ENCODE measurements at regions not wholly inside any gene's neighbourhood (a gene's known extent, or its start where the extent isn't known, plus 50 kb on each side); places are given as distances from the start of the nearest gene placed in this dataset.
A peak's percentile ranks its signal among the peaks of the same experiment; 100 is the strongest.

DNA sequence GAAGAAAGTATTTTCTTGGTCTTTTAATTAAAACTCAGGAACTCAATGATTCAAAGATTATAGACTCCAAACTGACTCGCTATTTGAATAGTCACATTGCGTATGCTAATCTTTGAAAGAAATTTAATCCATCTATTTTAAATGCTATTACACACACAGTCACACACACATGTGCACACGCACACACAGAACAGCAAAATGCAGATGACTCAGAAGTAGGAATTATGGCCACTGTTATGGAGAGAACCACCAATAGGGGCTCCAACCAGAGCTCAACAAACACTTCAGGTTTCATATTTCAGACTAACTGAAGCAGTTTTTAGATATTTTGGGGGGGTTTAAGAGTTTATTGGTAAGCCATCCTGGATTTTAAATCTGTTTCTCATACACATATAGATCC lies 1917.9 kb downstream of the EFNA5 start:
- ChIA-PET CTCF (no interaction called here), POLR2A (ENCODE audit: low non-redundant PET) (no interaction called here)
- no TSS peak for BruUV-seq (replicated peaks)
- H3K36me3 ChIP-seq (ENCODE audit: insufficient read depth, low read length, poor library complexity, severe bottlenecking): no peaks in the 10 kb centered on the region
- H3K4me1 ChIP-seq (ENCODE audit: insufficient read depth, low read length, poor library complexity, severe bottlenecking): peaks cover 3% of the 10 kb centered on the region
- DNase-seq (ENCODE audit: low spot score): peak; percentile 15
- no peak overlapping the region for H3K4me3 ChIP-seq (ENCODE audit: low read depth, low read length, poor library complexity, severe bottlenecking)
- intact Hi-C loops (cut with micrococcal nuclease; ENCODE audit: unreplicated experiment): no loop called here
- H3K9me3 ChIP-seq (ENCODE audit: low read depth, low read length, poor library complexity, severe bottlenecking): no peaks in the 10 kb centered on the region
- no peak overlapping the region for H3K27ac ChIP-seq (ENCODE audit: low read depth, low read length, poor library complexity, severe bottlenecking)
- TF ChIP-seq EZH2 (IDR thresholded peaks at IDR 0.05; ENCODE audit: borderline replicate concordance, low read depth, low read length, poor library complexity, severe bottlenecking): no peak
- TF ChIP-seq, protein P1, sequence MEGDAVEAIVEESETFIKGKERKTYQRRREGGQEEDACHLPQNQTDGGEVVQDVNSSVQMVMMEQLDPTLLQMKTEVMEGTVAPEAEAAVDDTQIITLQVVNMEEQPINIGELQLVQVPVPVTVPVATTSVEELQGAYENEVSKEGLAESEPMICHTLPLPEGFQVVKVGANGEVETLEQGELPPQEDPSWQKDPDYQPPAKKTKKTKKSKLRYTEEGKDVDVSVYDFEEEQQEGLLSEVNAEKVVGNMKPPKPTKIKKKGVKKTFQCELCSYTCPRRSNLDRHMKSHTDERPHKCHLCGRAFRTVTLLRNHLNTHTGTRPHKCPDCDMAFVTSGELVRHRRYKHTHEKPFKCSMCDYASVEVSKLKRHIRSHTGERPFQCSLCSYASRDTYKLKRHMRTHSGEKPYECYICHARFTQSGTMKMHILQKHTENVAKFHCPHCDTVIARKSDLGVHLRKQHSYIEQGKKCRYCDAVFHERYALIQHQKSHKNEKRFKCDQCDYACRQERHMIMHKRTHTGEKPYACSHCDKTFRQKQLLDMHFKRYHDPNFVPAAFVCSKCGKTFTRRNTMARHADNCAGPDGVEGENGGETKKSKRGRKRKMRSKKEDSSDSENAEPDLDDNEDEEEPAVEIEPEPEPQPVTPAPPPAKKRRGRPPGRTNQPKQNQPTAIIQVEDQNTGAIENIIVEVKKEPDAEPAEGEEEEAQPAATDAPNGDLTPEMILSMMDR (conservative IDR thresholded peaks at IDR 0.05; ENCODE audit: low read depth, low read length): no peak
- no peaks in the 10 kb centered on the region for H3K27me3 ChIP-seq (replicated peaks; ENCODE audit: insufficient read depth, low read depth, low read length, poor library complexity)

DNA sequence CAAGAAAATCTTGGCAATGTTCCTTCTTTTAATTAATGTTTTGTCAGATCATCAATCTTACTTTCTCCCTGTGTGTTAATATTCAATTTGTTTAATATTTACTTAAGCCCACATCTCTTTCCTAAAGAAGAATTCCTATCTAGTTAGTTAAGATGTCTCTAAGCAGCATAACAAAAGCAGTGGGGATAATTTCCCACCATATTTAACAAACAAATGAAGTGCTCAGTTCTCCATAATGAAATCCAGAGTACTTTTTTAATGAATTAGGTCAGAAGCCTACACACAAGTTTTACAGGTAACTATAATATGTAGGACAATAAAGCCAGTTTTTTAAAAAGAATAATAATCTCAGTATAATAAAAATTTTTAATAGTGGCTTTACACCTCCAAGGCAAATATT lies 1918.8 kb downstream of the EFNA5 start:
- Histone ChIP-seq H3K36me3 (ENCODE audit: insufficient read depth, low read length, poor library complexity, severe bottlenecking) (no peaks in the 10 kb centered on the region), H3K4me3 (ENCODE audit: low read depth, low read length, poor library complexity, severe bottlenecking) (no peak overlapping the region), H3K27ac (ENCODE audit: low read depth, low read length, poor library complexity, severe bottlenecking) (no peak overlapping the region), H3K9me3 (ENCODE audit: low read depth, low read length, poor library complexity, severe bottlenecking) (peaks cover 4% of the 10 kb centered on the region), H3K27me3 (replicated peaks; ENCODE audit: insufficient read depth, low read depth, low read length, poor library complexity) (no peaks in the 10 kb centered on the region), H3K4me1 (ENCODE audit: insufficient read depth, low read length, poor library complexity, severe bottlenecking) (peaks cover 3% of the 10 kb centered on the region)
- intact Hi-C loops (cut with micrococcal nuclease; ENCODE audit: unreplicated experiment): no loop called here
- POLR2A ChIA-PET (ENCODE audit: low non-redundant PET): no interaction called here
- no TSS peak for BruUV-seq (replicated peaks)
- CTCF ChIA-PET: no interaction called here
- DNase-seq (ENCODE audit: low spot score): no peak
- TF ChIP-seq, protein P1 (conservative IDR thresholded peaks at IDR 0.05; ENCODE audit: low read depth, low read length): no peak
- no peak for TF ChIP-seq EZH2 (IDR thresholded peaks at IDR 0.05; ENCODE audit: borderline replicate concordance, low read depth, low read length, poor library complexity, severe bottlenecking)

DNA sequence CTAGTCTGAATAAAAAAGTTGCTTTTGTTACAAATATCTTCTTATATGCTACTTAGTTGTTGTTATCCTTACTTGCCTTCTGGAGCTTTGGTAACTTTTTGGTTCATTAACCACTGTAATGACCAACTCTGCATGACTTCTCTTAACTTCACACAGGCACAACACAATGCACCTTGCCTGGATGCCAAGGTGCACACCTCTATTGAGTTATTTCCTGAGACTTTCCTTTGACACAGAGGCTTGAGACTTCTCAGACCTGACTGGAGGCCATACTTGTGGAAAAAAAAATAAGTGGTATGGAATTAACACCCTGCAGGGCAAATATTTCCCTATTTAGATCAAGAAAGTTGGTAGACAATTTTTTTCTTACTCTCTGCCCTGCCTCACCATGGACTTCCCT lies 1925.6 kb downstream of the EFNA5 start:
- CTCF ChIA-PET: no interaction called here
- Histone ChIP-seq H3K4me3 (ENCODE audit: low read depth, low read length, poor library complexity, severe bottlenecking) (no peak overlapping the region), H3K4me1 (ENCODE audit: insufficient read depth, low read length, poor library complexity, severe bottlenecking) (no peaks in the 10 kb centered on the region), H3K9me3 (ENCODE audit: low read depth, low read length, poor library complexity, severe bottlenecking) (peaks cover 4% of the 10 kb centered on the region), H3K27ac (ENCODE audit: low read depth, low read length, poor library complexity, severe bottlenecking) (no peak overlapping the region), H3K27me3 (replicated peaks; ENCODE audit: insufficient read depth, low read depth, low read length, poor library complexity) (no peaks in the 10 kb centered on the region), H3K36me3 (ENCODE audit: insufficient read depth, low read length, poor library complexity, severe bottlenecking) (no peaks in the 10 kb centered on the region)
- BruUV-seq (replicated peaks): no TSS peak
- TF ChIP-seq, protein P1 (conservative IDR thresholded peaks at IDR 0.05; ENCODE audit: low read depth, low read length): no peak
- TF ChIP-seq EZH2 (IDR thresholded peaks at IDR 0.05; ENCODE audit: borderline replicate concordance, low read depth, low read length, poor library complexity, severe bottlenecking): no peak
- POLR2A ChIA-PET (ENCODE audit: low non-redundant PET): no interaction called here
- no peak for DNase-seq (ENCODE audit: low spot score)
- intact Hi-C loops (cut with micrococcal nuclease; ENCODE audit: unreplicated experiment): no loop called here

Data from A673 (cell line).